GM12874 (cell line): ENCODE measurements at regions not wholly inside any gene's neighbourhood (a gene's known extent, or its start where the extent isn't known, plus 50 kb on each side); places are given as distances from the start of the nearest gene placed in this dataset.

Experiments used
- CTCF ChIP-seq: IDR thresholded peaks from 2 replicates; pipeline ENCODE4 v1.5.1; 2011; ENCODE audit warnings: low read depth, mild to moderate bottlenecking, control low read depth, low read length, moderate library complexity; ENCODE audit not compliant: insufficient read depth

GRCh38 chrX:13900351-13900750 lies 83.5 kb upstream of the GPM6B start:
- TF ChIP-seq CTCF = no peak

DNA sequence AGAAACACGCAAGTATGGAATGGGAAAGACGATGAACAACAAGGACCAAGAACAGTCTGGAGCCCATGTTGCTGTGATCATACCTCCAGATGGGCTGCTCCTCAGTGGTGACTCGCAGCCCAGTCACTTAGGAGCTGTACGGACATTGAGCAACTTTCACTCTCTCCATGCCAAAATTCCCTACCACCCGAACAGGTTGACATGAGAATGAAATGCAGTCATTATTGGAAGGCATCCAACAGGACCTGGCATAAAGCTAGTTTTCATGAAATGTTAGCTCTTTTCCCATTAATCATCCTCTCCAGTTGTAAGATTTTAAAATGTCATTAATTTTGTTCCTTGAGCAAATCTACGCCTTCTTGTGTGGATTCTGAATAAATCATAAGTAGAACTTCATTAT lies 82.7 kb upstream of the GPM6B start:
- no peak for TF ChIP-seq CTCF

DNA sequence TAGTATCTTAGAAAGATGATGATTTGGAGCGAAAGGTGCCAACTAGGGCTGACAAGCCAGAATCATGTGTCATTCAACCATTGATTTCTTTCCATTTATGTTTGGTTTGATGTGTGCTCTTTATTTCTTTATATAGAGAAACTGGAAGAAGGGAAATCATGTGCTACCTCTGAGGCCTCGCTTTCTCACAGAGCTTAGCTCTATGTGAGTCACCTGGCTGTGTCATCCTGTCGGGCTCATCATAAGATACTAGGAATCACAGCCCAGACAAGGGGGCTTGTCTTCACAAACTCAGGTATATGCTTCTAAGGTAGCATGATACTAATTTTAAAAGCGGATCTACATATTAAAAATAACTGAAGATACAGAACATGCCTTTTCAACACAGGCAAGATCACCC lies 81.7 kb upstream of the GPM6B start:
- no peak for TF ChIP-seq CTCF

DNA sequence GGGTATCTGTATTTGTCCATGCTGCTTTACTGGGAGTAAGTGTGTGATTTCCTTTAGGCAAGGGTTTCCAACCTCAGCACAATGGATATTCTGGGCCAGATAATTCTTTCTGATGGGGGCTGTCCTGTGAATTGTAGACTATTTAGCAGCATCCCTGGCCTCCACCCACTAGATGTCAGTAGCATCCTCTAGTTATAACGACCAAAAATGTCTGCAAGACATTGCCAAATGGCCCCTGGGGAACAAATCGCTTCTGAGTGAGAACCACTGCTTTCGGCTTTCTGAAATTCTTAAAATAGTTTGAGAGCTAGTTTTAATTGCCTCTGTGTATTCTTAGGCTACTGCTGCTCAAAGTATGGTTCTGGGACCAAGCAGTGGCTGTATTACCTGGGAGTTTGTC lies 81.2 kb upstream of the GPM6B start:
- peak; percentile 31; the same call in 1 of the 2 replicates for TF ChIP-seq CTCF

GRCh38 chrX:13897566-13897965 lies 80.7 kb upstream of the GPM6B start:
- no peak for TF ChIP-seq CTCF

DNA sequence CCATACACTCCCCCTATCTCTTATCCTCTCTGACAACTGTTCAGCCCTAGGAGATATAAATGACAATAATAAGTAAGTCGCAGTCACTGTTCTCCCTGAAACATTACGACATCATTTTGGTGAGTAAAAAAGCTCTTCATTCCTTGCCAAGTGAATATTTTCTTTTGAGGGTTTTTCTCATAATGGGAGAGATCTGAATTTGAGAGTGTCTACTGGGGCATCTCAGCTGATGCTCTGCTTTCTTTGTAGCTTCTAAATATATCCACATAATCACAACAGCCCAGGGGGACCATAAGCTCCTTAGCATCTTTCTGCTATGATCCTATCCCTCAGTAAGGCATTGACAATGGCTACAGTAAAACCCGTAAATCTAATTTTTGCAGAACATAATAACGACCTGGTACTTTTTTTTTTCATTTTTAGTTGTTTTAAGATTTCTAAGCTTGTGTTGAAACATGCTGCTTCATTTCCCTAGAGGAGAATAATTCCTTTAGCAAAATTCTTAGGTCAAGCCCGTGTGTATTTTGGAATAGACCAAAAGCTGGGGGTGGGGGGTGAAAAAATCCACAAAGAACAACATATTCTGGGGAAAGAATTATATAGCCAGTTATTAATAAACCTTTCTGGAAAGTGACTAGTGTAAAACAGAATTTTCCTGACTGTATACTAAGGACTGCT lies 78.1 kb upstream of the GPM6B start:
- TF ChIP-seq CTCF = no peak

DNA sequence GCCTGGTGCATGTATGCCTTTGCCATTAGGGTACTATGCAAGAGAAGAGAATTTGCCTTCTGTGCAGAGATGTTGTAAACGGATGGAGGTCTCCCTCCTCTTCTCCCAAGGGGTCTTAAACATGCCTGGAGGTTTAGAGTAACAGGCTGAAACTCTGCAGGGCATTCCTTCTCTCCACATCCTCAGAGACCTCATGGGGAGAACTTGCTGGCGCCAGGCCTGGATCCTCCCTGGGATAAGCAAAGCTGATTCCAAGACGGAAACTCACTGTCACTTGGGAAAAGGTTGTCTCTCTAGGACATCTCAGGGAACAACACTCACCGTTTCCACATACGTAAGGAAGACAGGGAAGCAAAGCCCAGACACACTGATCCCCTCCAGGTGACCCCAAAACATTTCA lies 76.9 kb upstream of the GPM6B start:
- TF ChIP-seq CTCF = no peak
